Activated gamma-delta T cell treated with anti-CD3 and anti-CD28 coated beads, Interleukin-2, amount 50 U/mL, for 16 hours (primary cell): ENCODE measurements at regions not wholly inside any gene's neighbourhood (a gene's known extent, or its start where the extent isn't known, plus 50 kb on each side); places are given as distances from the start of the nearest gene placed in this dataset.
"Not testable (repeated sequence)": the region's sequence is repeated elsewhere in the genome, so short reads cannot be mapped to it uniquely, and the experiment has no call there.

ENCODE experiments used
- DNase-seq: peaks from one replicate; pipeline ENCODE4 v3.0.0-alpha.2; 2020; ENCODE audit warnings: low read depth

DNA sequence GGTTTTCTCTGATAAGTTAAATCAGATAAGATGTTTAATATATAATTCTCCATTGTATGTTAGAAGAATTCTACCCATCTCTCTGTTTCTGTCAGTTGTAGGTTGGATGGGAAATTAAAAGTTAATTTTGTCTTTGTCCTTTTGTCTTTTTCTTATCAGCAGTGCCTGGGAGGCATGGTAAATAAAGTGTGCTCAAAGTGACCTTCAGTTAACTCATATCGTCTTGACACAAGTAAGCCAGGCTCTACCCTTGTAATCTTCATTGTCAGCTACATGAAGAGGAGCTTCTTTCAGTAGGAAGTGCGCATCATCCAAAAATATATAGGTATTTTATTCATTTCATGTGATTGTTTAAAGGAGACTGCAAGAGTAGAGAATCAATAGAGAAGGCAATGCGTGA is 138.9 kb upstream of the NRIP1 start:
- no peak for DNase-seq

GRCh38 chr21:15204140-15204969 is 139.6 kb upstream of the NRIP1 start:
- no peak for DNase-seq

DNA sequence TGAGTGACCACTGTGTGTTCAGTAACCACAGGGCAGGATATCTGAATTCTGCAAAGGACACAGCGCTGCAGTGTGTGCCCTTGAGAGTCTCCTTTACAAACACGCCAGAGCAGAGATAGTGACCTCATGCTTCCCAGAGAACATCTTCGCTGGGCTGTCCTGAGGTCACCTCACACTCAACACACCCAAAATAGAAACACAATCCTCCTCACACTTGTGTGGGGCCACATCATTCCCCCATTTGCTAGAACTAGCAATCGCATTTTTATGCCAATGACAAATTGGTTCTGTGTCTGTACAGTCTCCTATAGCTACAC is 140.1 kb upstream of the NRIP1 start:
- DNase-seq, result no peak

GRCh38 chr21:15206514-15206913 is 141.7 kb upstream of the NRIP1 start:
- DNase-seq, result no peak

- no peak for DNase-seq
Observed at GRCh38 chr21:15207231-15207630, 142.4 kb upstream of the NRIP1 start.

GRCh38 chr21:15207635-15208370 is 143.0 kb upstream of the NRIP1 start:
- no peak for DNase-seq

- no peak for DNase-seq
Observed at GRCh38 chr21:15208786-15209185, 144.0 kb upstream of the NRIP1 start.

DNA sequence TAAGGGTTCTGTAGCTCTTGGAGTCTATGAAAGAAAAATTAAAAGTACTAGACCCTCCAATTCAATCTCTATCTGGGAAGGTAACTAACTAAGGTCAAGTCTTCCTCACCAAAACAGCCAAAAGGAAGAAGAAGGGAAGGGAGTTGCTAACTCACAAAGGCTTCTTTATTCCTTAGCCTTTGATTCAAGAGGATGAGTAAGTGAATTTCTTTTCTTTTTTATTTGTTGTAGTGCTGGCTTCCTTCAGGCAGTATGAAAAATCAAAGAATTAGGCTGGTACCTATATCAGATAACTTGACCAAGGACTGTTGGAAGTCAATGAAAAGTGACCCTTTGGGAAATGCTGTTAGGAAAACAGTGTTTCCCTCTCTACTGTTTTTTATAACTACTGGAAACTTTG is 144.4 kb upstream of the NRIP1 start:
- DNase-seq, result no peak

DNA sequence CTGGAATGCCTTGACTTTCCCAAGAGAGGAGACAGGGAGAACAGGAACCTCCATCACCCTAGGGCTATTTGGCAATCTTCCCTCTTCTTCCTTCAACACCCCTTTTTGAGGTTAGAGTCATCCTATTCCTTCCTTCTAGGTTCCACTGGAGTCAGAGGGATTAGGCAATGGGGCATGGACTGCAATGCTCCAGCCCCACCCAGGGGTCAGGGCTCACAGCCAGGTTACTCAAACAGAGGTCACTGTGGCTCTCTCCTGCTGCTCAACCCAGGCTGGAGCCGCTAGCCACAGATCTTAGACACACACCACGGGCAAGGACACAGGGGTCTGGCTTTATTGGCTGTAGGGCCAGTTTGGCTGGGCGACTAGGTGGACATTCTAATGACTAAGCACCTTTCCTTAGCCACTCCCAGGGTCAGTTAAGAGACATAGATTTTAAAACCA is 145.5 kb upstream of the NRIP1 start:
- DNase-seq, result no peak

GRCh38 chr21:15211491-15212133 is 146.8 kb upstream of the NRIP1 start:
- DNase-seq, result no peak

DNA sequence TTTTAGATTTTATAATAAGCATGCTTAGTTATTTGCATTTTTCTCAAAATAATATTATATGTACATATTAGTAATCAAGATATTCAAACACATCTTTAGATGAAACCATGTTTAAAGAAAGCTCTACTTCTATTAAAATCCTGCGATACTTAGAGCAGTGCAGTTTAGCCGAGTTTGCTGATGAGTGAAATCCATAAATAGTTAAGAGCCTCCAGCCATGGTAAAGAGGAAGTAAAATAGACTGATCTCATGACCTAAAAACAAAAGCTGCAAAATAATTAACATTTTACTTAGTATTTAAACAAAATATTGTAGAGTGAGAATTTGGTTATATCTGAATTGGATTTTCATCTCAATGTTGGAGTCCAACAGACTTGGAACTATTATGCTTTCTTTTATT is 147.4 kb upstream of the NRIP1 start:
- no peak for DNase-seq

DNA sequence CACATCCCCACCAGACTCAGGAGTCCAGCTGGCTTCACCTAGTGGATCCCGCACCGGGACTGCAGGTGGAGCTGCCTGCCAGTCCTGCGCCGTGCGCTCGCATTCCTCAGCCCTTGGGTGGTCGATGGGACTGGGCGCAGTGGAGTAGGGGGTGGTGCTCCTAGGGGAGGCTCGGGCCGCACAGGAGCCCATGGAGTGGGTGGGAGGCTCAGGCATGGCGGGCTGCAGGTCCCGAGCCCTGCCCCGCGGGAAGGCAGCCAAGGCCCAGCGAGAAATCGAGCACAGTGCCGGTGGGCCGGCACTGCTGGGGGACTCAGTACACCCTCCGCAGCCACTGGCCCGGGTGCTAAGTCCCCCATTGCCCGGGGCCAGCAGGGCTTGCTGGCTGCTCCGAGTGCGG is 153.7 kb upstream of the NRIP1 start:
- not testable (repeated sequence) for DNase-seq

- no peak for DNase-seq
Observed at GRCh38 chr21:15219039-15219438, 154.2 kb upstream of the NRIP1 start.

DNA sequence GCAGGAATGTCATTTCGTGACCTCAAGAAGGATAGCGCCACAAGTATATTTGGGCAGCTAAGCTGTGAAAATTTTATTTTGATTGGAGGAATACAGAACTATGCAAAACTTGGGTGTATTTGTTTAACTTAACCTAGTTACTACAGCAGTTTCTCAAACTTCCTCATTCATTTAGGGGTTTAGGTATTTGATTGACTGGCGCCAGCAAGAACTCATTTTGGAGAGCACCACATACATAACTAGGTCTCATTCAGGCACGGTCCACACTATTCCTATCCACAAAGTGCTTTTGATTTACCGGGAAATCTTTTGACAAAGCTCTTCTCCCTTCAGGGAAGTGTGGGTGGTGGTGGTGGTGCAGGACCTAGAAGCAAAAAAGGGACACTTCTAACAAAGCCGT is 155.1 kb upstream of the NRIP1 start:
- DNase-seq, result no peak

- no peak for DNase-seq
Observed at GRCh38 chr21:15221799-15222386, 157.1 kb upstream of the NRIP1 start.

- no peak for DNase-seq
Observed at GRCh38 chr21:15222707-15223106, 157.9 kb upstream of the NRIP1 start.

- DNase-seq, result no peak
Observed at GRCh38 chr21:15224346-15225086, 159.7 kb upstream of the NRIP1 start.

DNA sequence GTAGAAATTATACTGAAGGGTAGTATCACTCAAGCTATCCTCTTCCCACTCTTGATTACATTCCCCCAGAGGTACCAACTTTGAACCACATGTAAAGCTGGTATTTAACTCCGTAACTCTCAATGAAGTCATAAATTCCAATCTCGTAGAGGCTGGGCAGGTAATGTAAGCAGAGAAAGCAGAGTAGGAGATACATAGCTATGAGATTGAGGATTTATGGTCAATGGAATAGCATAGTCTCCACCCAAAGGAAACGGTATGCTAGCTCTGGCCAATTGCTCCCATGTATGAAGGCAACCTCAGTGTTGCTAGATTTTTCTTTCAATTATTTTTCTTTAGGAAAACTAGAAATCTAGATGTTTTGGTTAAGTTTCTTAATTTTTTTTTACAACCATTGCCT is 163.1 kb upstream of the NRIP1 start:
- no peak for DNase-seq

GRCh38 chr21:15229390-15229789 is 164.6 kb upstream of the NRIP1 start:
- DNase-seq, result no peak

DNA sequence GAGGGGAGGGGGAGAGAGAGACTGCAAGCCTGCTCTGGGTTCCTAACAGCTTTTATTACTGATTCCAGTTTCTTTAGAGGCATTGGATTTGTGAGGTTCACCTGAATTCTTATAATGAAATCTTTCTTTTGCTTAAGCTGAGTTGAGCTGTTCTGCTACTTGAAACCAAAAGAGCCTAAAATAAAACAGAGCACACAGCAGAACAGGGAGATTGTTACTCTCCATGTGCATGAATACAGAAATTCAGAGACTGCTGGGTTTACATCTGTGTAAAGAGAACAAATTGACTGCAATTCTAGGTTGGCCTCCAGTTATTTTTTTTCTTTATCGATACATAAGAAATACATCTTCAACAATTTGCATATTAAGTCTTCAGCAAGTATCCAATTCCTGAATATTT is 168.8 kb upstream of the NRIP1 start:
- DNase-seq, result no peak

DNA sequence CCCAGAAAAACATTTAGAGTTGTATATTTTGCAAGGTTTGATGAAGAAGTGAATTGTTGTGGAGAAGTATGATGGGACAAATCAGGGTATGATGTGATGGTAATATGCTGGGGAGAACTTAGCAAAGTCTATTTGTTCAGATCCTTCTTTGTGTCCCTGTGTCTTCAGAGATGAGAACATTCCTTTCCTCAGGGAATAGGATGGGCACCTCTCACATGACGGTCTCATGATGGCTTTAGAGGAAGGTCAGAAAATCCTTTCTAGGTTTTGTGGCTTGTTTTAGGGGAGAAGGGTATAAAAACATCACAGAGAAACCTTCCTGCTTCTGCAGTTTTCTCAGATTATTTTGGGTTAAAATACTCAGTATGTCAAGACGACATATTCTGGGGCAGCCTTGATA is 171.3 kb upstream of the NRIP1 start:
- no peak for DNase-seq

DNA sequence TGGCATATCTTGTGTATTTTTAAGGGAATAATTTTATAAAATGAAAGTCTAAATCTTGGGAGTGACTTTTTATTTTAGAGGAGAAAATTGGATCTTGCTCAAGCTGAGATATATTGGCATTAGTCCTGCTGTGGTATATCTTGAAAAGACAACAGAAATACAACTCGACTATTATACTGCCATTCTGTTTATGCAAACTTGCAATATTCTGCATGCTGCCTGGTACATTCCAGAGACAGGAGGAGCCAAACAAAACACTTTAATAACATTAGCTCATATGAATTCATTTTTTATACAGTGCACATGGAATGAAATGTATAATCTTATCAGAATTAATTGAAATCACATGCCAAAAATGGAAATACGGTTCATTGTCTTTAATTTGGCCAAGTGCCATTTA is 176.0 kb upstream of the NRIP1 start:
- no peak for DNase-seq
